ENCODE measurements at regions not wholly inside any gene's neighbourhood (a gene's known extent, or its start where the extent isn't known, plus 50 kb on each side); places are given as distances from the start of the nearest gene placed in this dataset.

DNA sequence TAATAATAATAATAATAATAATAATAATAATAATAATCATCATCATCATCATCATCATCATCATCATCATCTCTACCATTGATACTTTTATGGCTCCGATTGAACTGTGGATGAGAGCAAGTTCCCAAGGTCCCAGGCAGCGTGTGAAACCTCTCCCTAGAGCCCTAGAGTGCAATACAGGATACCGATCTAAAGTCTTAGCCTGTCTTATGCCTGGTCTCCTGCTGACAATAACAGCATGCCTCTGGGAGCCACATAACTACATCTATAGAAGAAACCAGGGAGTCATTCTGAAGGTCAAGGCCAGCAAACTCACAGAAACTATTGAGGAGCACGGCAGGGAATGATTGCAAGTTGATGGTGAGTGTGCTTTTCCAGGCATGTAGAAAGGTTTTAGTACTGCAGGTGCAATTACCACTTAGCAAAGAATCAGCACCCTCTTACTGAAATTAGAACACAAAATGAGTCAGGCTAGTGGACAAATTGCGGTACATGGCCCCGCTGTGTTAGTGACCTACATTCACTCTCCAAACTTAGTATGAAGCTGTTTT is 457.2 kb upstream of the CDH20 start:
- H3K27ac ChIP-seq (ENCODE audit: low read depth, low read length, poor library complexity, severe bottlenecking), result no peak overlapping the region
- DNase-seq (ENCODE audit: low spot score), result no peak
- no peaks in the 10 kb centered on the region for H3K9me3 ChIP-seq (ENCODE audit: low read depth, low read length, poor library complexity, severe bottlenecking)
- BruUV-seq (replicated peaks), result no TSS peak
- no peaks in the 10 kb centered on the region for H3K36me3 ChIP-seq (ENCODE audit: insufficient read depth, low read length, poor library complexity, severe bottlenecking)
- TF ChIP-seq, protein P1, sequence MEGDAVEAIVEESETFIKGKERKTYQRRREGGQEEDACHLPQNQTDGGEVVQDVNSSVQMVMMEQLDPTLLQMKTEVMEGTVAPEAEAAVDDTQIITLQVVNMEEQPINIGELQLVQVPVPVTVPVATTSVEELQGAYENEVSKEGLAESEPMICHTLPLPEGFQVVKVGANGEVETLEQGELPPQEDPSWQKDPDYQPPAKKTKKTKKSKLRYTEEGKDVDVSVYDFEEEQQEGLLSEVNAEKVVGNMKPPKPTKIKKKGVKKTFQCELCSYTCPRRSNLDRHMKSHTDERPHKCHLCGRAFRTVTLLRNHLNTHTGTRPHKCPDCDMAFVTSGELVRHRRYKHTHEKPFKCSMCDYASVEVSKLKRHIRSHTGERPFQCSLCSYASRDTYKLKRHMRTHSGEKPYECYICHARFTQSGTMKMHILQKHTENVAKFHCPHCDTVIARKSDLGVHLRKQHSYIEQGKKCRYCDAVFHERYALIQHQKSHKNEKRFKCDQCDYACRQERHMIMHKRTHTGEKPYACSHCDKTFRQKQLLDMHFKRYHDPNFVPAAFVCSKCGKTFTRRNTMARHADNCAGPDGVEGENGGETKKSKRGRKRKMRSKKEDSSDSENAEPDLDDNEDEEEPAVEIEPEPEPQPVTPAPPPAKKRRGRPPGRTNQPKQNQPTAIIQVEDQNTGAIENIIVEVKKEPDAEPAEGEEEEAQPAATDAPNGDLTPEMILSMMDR (conservative IDR thresholded peaks at IDR 0.05; ENCODE audit: low read depth, low read length), result no peak
- TF ChIP-seq EZH2 (IDR thresholded peaks at IDR 0.05; ENCODE audit: borderline replicate concordance, low read depth, low read length, poor library complexity, severe bottlenecking), result no peak
- intact Hi-C loops (cut with micrococcal nuclease; ENCODE audit: unreplicated experiment), result no loop called here
- H3K4me1 ChIP-seq (ENCODE audit: insufficient read depth, low read length, poor library complexity, severe bottlenecking), result no peaks in the 10 kb centered on the region
- no peak overlapping the region for H3K4me3 ChIP-seq (ENCODE audit: low read depth, low read length, poor library complexity, severe bottlenecking)
- CTCF ChIA-PET, result no interaction called here
- POLR2A ChIA-PET (ENCODE audit: low non-redundant PET), result no interaction called here
- peaks cover 6% of the 10 kb centered on the region for H3K27me3 ChIP-seq (replicated peaks; ENCODE audit: insufficient read depth, low read depth, low read length, poor library complexity)

DNA sequence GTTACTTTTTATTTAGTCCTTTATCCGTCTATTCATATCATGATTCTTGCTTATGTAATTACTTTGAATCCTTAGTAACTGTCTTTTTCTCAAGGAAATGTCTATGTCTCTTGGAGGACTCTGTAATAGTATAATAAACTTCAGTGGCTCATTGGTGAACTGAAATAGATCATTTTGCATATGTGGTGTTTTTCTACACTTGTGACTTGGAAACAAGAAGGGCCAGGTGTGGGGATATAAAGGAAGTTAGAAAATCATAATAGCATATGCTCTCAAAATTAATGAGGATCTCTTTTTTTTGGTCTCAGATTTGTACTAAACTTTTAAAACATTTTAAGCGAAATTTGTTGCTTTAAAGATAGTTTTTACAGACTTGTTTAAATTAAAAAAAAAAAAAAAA is 453.0 kb upstream of the CDH20 start:
- Histone ChIP-seq H3K4me3 (ENCODE audit: low read depth, low read length, poor library complexity, severe bottlenecking) (no peak overlapping the region), H3K4me1 (ENCODE audit: insufficient read depth, low read length, poor library complexity, severe bottlenecking) (no peaks in the 10 kb centered on the region), H3K27me3 (replicated peaks; ENCODE audit: insufficient read depth, low read depth, low read length, poor library complexity) (no peaks in the 10 kb centered on the region), H3K36me3 (ENCODE audit: insufficient read depth, low read length, poor library complexity, severe bottlenecking) (no peaks in the 10 kb centered on the region), H3K9me3 (ENCODE audit: low read depth, low read length, poor library complexity, severe bottlenecking) (no peaks in the 10 kb centered on the region), H3K27ac (ENCODE audit: low read depth, low read length, poor library complexity, severe bottlenecking) (no peak overlapping the region)
- intact Hi-C loops (cut with micrococcal nuclease; ENCODE audit: unreplicated experiment), result no loop called here
- POLR2A ChIA-PET (ENCODE audit: low non-redundant PET), result no interaction called here
- no TSS peak for BruUV-seq (replicated peaks)
- TF ChIP-seq, protein P1 (conservative IDR thresholded peaks at IDR 0.05; ENCODE audit: low read depth, low read length), result no peak
- no peak for TF ChIP-seq EZH2 (IDR thresholded peaks at IDR 0.05; ENCODE audit: borderline replicate concordance, low read depth, low read length, poor library complexity, severe bottlenecking)
- CTCF ChIA-PET, result no interaction called here
- no peak for DNase-seq (ENCODE audit: low spot score)

DNA sequence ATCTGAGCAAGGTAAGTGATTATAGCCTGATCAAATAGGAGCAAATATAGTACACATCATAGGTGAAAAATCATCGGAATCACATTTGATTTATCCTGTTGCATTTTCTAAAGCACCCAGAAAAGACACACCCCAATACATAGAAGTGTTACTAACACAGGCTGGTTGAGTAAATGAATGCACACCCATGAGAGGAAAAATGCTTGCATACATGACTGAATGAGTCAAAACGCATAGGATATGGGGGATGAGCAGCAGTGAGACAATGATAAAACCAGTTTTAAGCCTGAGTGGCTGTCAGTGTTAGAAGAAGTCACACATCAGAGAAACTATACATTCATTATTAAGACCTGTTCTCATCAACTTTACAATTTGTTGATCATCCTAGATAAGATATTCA is 449.6 kb upstream of the CDH20 start:
- POLR2A ChIA-PET (ENCODE audit: low non-redundant PET), result no interaction called here

More for the DNA sequence above, 449.6 kb upstream of the CDH20 start:
- no peaks in the 10 kb centered on the region for H3K4me1 ChIP-seq (ENCODE audit: insufficient read depth, low read length, poor library complexity, severe bottlenecking)
- H3K36me3 ChIP-seq (ENCODE audit: insufficient read depth, low read length, poor library complexity, severe bottlenecking), result no peaks in the 10 kb centered on the region
- no peaks in the 10 kb centered on the region for H3K27me3 ChIP-seq (replicated peaks; ENCODE audit: insufficient read depth, low read depth, low read length, poor library complexity)
- no TSS peak for BruUV-seq (replicated peaks)
- TF ChIP-seq, protein P1 (conservative IDR thresholded peaks at IDR 0.05; ENCODE audit: low read depth, low read length), result no peak
- CTCF ChIA-PET, result no interaction called here
- H3K4me3 ChIP-seq (ENCODE audit: low read depth, low read length, poor library complexity, severe bottlenecking), result no peak overlapping the region
- H3K27ac ChIP-seq (ENCODE audit: low read depth, low read length, poor library complexity, severe bottlenecking), result no peak overlapping the region
- H3K9me3 ChIP-seq (ENCODE audit: low read depth, low read length, poor library complexity, severe bottlenecking), result no peaks in the 10 kb centered on the region
- DNase-seq (ENCODE audit: low spot score), result no peak
- intact Hi-C loops (cut with micrococcal nuclease; ENCODE audit: unreplicated experiment), result no loop called here

Measured in A673 (cell line).